ENCODE measurements at regions not wholly inside any gene's neighbourhood (a gene's known extent, or its start where the extent isn't known, plus 50 kb on each side); places are given as distances from the start of the nearest gene placed in this dataset.
A peak's percentile ranks its signal among the peaks of the same experiment; 100 is the strongest.

DNA sequence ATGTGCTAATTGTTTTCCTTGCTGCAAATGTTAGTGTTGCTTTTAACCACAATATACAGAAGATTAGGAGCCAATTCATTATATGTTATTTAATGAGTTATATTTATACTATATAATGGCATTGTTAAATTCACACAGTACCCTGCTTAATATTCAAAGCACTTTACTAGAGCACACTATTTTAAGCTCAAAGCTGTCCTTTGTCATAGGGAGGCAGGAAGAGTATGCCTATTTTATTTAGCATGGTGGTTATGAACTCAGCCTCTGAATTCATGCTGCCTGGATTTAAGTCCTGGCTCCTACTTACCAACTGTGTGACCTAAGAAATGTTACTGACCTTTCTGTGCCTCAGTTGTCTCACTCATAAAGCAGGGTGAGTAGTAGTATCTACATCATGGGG, 80.5 kb downstream of the FASTKD2 start:
- Histone ChIP-seq H3K9ac (ENCODE audit: low read length) (no peak overlapping the region), H3K4me3 (ENCODE audit: low read length) (no peak overlapping the region), H3K27ac (ENCODE audit: low read depth, low read length) (no peak overlapping the region), H3K36me3 (ENCODE audit: control insufficient read depth, insufficient read depth, low read length) (no peaks in the 10 kb centered on the region), H3K4me1 (ENCODE audit: control insufficient read depth, insufficient read depth, low read length) (no peaks in the 10 kb centered on the region), H3K27me3 (ENCODE audit: control insufficient read depth, insufficient read depth, low read length) (no peaks in the 10 kb centered on the region)

DNA sequence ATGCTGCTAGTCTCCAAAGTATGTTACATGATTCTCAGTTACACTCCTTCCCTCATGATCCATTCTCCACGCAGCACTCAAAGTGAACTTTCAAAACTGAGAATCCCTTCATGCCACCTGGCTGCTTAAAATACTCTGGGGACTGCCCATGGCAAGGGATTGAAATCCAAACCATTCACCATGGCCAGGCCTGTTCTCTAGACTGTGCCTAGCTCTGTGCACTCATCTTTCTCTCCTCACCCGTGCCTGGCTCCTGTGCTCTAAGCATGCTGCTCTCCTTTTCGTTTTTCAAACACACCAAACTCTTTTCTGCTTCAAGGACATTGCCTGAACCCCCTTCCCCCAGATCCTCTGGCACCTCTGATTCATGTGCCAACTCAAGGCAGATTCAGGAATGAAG, 80.9 kb downstream of the FASTKD2 start:
- Histone ChIP-seq H3K4me3 (ENCODE audit: low read length) (no peak overlapping the region), H3K27me3 (ENCODE audit: control insufficient read depth, insufficient read depth, low read length) (no peaks in the 10 kb centered on the region), H3K36me3 (ENCODE audit: control insufficient read depth, insufficient read depth, low read length) (no peaks in the 10 kb centered on the region), H3K4me1 (ENCODE audit: control insufficient read depth, insufficient read depth, low read length) (no peaks in the 10 kb centered on the region), H3K27ac (ENCODE audit: low read depth, low read length) (no peak overlapping the region), H3K9ac (ENCODE audit: low read length) (no peak overlapping the region)

DNA sequence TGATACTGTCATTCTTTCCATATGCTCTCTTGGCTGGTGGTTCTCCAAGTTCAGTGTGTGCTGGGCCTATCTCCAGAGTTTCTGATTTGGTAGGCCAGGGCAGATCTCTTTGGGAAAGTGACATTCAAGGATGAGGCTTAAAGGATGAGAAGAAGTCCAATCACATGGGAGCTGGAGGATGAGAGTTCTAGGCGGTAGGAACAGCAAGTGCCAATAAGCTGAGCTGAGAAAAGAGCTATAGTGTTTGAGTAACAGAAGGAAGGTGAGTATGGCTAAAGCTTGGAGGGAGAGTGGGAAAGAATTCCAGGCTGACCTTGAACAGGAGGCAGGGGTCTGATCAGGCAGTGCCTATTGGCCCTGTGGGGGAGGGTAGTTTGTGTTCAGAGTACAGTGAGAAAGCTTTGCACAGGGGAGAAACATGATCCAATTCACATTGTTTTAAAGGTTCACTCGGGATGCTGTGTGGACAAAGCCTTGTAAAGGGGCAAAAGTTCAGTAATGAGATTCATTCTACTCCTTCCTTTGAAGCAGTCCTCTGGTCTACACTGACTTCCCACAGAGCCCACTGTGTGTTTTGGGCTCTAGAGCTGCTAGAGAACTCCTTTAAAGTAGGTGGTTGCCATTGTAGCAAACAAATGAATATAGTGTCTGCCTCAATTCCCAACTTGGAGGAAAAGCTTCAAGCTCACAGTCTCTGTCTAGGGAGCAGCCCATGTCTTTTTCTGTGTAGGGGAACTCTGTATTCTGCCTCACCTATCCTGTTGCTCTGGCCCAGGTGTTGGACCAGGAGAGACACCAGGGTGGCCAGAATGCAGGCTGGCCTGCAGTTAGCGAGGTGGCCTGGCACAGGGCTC, 81.8 kb downstream of the FASTKD2 start:
- no peaks in the 10 kb centered on the region for H3K36me3 ChIP-seq (ENCODE audit: control insufficient read depth, insufficient read depth, low read length)
- H3K4me1 ChIP-seq (ENCODE audit: control insufficient read depth, insufficient read depth, low read length): no peaks in the 10 kb centered on the region
- no peaks in the 10 kb centered on the region for H3K27me3 ChIP-seq (ENCODE audit: control insufficient read depth, insufficient read depth, low read length)
- H3K27ac ChIP-seq (ENCODE audit: low read depth, low read length): no peak overlapping the region
- H3K4me3 ChIP-seq (ENCODE audit: low read length): no peak overlapping the region
- H3K9ac ChIP-seq (ENCODE audit: low read length): no peak overlapping the region

- H3K4me3 ChIP-seq (ENCODE audit: low read length): no peak overlapping the region
- no peak overlapping the region for H3K27ac ChIP-seq (ENCODE audit: low read depth, low read length)
- H3K4me1 ChIP-seq (ENCODE audit: control insufficient read depth, insufficient read depth, low read length): peaks cover under 1% of the 10 kb centered on the region
- no peak overlapping the region for H3K9ac ChIP-seq (ENCODE audit: low read length)
- no peaks in the 10 kb centered on the region for H3K36me3 ChIP-seq (ENCODE audit: control insufficient read depth, insufficient read depth, low read length)
- H3K27me3 ChIP-seq (ENCODE audit: control insufficient read depth, insufficient read depth, low read length): no peaks in the 10 kb centered on the region
Observed at GRCh38 chr2:206850369-206850768, 85.0 kb downstream of the FASTKD2 start.

DNA sequence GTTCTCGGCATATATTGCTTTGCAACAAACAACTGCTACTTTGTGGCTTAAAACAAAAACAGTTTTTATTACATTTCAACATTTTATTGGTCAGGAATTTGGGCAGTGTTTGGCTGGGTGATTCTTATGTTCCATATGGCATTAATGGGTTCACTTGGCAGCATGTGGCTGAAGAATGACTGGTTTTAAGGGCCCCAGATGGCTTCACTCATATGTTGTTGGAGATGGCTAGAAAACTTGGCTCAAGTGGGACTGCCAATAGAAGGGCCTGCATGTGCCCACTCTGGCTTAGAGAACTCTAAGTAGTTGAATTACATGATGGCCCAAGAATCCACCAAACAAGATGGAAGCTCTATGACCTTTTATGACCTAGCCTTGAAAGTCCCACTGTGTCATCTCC, 86.1 kb downstream of the FASTKD2 start:
- no peak overlapping the region for H3K4me3 ChIP-seq (ENCODE audit: low read length)
- no peaks in the 10 kb centered on the region for H3K36me3 ChIP-seq (ENCODE audit: control insufficient read depth, insufficient read depth, low read length)
- peaks cover 11% of the 10 kb centered on the region for H3K4me1 ChIP-seq (ENCODE audit: control insufficient read depth, insufficient read depth, low read length)
- no peaks in the 10 kb centered on the region for H3K27me3 ChIP-seq (ENCODE audit: control insufficient read depth, insufficient read depth, low read length)
- no peak overlapping the region for H3K27ac ChIP-seq (ENCODE audit: low read depth, low read length)
- H3K9ac ChIP-seq (ENCODE audit: low read length): no peak overlapping the region

DNA sequence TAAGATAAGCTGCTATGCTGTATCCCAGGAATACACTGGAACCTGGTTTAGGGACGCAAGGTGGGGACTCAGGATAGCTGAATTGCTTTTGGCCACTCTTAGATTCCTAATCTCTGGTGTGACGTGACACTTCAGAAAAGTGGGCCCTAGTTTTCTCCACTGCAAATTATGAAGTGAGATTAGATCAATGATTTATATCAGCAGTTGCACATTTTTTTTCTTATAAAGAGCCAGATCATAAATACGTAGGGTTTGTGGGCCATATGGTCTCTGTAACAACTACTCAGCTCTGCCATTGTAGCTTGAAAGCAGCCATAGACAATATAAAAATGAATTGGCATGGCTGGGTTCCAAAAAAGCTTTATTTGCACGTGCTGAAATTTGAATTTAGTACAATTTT, 85.4 kb upstream of the CPO start:
- Histone ChIP-seq H3K36me3 (ENCODE audit: control insufficient read depth, insufficient read depth, low read length) (no peaks in the 10 kb centered on the region), H3K4me3 (ENCODE audit: low read length) (no peak overlapping the region), H3K4me1 (ENCODE audit: control insufficient read depth, insufficient read depth, low read length) (peaks cover 16% of the 10 kb centered on the region), H3K9ac (ENCODE audit: low read length) (no peak overlapping the region), H3K27me3 (ENCODE audit: control insufficient read depth, insufficient read depth, low read length) (no peaks in the 10 kb centered on the region), H3K27ac (ENCODE audit: low read depth, low read length) (no peak overlapping the region)

DNA sequence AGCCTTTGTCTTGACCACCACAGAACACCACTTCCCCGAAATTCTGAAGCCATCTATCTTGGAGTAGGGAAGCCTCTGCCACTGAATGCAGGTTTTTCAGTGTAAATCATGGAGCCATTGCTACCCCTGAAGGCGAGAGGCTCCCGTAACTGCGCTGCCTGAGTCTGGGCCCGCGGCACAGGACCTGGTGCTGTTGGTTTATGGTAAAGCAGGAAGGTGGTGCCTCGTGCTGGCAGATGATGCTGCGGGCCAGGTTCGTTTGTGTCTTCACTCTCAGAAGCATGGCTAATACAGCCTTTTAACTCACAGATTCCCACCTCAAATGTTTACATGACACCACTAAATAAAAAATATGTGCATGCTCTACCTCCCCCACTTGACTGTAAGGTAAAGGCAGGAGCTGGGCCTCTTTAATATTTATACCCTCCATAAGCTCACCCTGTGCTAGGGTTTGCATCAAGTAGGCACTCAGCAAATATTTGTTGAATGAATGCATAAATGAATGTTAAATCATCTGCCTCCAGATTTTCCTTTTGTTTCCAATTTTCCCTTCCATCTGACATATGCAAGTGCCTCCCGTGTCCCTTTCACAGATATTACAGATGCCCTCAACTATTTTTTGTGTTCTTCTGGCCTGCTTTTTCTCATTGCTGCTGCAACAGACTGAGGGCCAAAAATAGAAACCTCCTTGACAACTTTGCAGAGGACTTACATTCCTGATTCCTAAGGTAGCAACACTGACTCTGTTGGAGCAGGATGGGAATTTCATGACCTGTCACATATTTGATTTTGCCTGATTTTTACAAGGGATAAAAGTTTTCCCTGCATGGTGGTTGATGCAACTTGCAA, 83.5 kb upstream of the CPO start:
- Histone ChIP-seq H3K4me1 (ENCODE audit: control insufficient read depth, insufficient read depth, low read length) (peaks cover 16% of the 10 kb centered on the region), H3K9ac (ENCODE audit: low read length) (no peak overlapping the region), H3K27me3 (ENCODE audit: control insufficient read depth, insufficient read depth, low read length) (no peaks in the 10 kb centered on the region), H3K27ac (ENCODE audit: low read depth, low read length) (peak overlapping the region; percentile 61), H3K36me3 (ENCODE audit: control insufficient read depth, insufficient read depth, low read length) (no peaks in the 10 kb centered on the region), H3K4me3 (ENCODE audit: low read length) (no peak overlapping the region)

- Histone ChIP-seq H3K36me3 (ENCODE audit: control insufficient read depth, insufficient read depth, low read length) (no peaks in the 10 kb centered on the region), H3K27ac (ENCODE audit: low read depth, low read length) (peak overlapping the region; percentile 37), H3K4me3 (ENCODE audit: low read length) (no peak overlapping the region), H3K27me3 (ENCODE audit: control insufficient read depth, insufficient read depth, low read length) (no peaks in the 10 kb centered on the region), H3K9ac (ENCODE audit: low read length) (no peak overlapping the region), H3K4me1 (ENCODE audit: control insufficient read depth, insufficient read depth, low read length) (peaks cover 16% of the 10 kb centered on the region)
Observed at GRCh38 chr2:206856513-206856912, 82.8 kb upstream of the CPO start.

- Histone ChIP-seq H3K27me3 (ENCODE audit: control insufficient read depth, insufficient read depth, low read length) (no peaks in the 10 kb centered on the region), H3K9ac (ENCODE audit: low read length) (no peak overlapping the region), H3K4me3 (ENCODE audit: low read length) (no peak overlapping the region), H3K36me3 (ENCODE audit: control insufficient read depth, insufficient read depth, low read length) (no peaks in the 10 kb centered on the region), H3K4me1 (ENCODE audit: control insufficient read depth, insufficient read depth, low read length) (peaks cover 16% of the 10 kb centered on the region), H3K27ac (ENCODE audit: low read depth, low read length) (no peak overlapping the region)
Observed at GRCh38 chr2:206858687-206859329, 80.5 kb upstream of the CPO start.

DNA sequence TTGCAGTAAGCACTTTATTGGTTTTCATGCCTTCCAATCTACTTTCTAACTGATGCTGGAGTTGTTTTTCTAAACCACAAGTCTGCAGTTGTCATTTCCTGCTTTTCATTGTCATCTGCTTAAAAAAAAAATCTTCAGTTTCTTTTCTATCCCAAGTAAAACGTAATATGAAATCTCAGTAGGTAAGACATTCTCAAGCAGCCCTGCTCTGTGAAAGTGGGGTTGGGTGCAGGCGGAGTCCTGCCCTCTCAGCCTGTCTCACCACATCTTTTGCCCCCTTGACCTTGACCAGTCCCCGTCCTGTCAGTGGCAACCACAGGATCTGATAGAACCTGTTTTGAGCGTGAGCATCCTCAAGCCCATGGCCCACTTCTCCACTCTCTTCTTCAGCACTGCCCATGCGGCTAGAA, 80.0 kb upstream of the CPO start:
- H3K9ac ChIP-seq (ENCODE audit: low read length): no peak overlapping the region
- H3K4me1 ChIP-seq (ENCODE audit: control insufficient read depth, insufficient read depth, low read length): peaks cover 16% of the 10 kb centered on the region
- no peaks in the 10 kb centered on the region for H3K36me3 ChIP-seq (ENCODE audit: control insufficient read depth, insufficient read depth, low read length)
- no peak overlapping the region for H3K4me3 ChIP-seq (ENCODE audit: low read length)
- no peaks in the 10 kb centered on the region for H3K27me3 ChIP-seq (ENCODE audit: control insufficient read depth, insufficient read depth, low read length)
- H3K27ac ChIP-seq (ENCODE audit: low read depth, low read length): no peak overlapping the region

DNA sequence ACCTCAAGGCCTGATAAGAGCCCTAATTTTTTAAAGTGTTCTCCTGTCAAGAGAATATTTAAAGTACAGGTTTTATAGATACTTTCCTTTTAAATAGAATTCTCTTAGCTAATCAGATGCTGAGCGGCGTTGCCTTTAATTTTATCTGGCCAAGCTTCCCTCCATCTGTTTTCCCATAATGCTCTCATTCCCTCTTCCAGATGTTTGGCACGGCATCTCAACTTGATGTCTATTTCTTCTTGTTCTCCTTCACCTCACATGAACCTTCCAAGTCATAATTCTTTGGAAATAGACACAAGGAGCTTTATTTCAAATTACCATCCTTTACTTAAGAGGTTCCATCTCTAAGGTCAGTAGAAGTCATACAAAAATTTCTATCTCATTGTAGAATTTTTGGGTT, 76.1 kb upstream of the CPO start:
- no peaks in the 10 kb centered on the region for H3K27me3 ChIP-seq (ENCODE audit: control insufficient read depth, insufficient read depth, low read length)
- H3K27ac ChIP-seq (ENCODE audit: low read depth, low read length): no peak overlapping the region
- H3K4me1 ChIP-seq (ENCODE audit: control insufficient read depth, insufficient read depth, low read length): no peaks in the 10 kb centered on the region
- H3K9ac ChIP-seq (ENCODE audit: low read length): no peak overlapping the region
- H3K4me3 ChIP-seq (ENCODE audit: low read length): no peak overlapping the region
- no peaks in the 10 kb centered on the region for H3K36me3 ChIP-seq (ENCODE audit: control insufficient read depth, insufficient read depth, low read length)

- no peak overlapping the region for H3K9ac ChIP-seq (ENCODE audit: low read length)
- H3K36me3 ChIP-seq (ENCODE audit: control insufficient read depth, insufficient read depth, low read length): no peaks in the 10 kb centered on the region
- no peaks in the 10 kb centered on the region for H3K4me1 ChIP-seq (ENCODE audit: control insufficient read depth, insufficient read depth, low read length)
- H3K27me3 ChIP-seq (ENCODE audit: control insufficient read depth, insufficient read depth, low read length): no peaks in the 10 kb centered on the region
- no peak overlapping the region for H3K27ac ChIP-seq (ENCODE audit: low read depth, low read length)
- no peak overlapping the region for H3K4me3 ChIP-seq (ENCODE audit: low read length)
Observed at GRCh38 chr2:206863716-206864115, 75.6 kb upstream of the CPO start.
